Nephron progenitor cell (in vitro differentiated cells): ENCODE measurements at regions not wholly inside any gene's neighbourhood (a gene's known extent, or its start where the extent isn't known, plus 50 kb on each side); places are given as distances from the start of the nearest gene placed in this dataset.

Experiments used
- DNase-seq: peaks from one replicate; pipeline ENCODE4 v3.0.0; 2021
- H3K27ac Mint-ChIP-seq: 2 replicates; pipeline ENCODE4 v1.8.0; 2021; ENCODE audit warnings: mild to moderate bottlenecking, moderate library complexity, mixed read lengths
- H3K27me3 Mint-ChIP-seq: 2 replicates; pipeline ENCODE4 v1.8.0; 2021; ENCODE audit warnings: mild to moderate bottlenecking, low read depth, mixed read lengths; ENCODE audit not compliant: poor library complexity
- H3K36me3 Mint-ChIP-seq: 2 replicates; pipeline ENCODE4 v1.8.0; 2021; ENCODE audit warnings: low read depth, mixed read lengths
- H3K4me1 Mint-ChIP-seq: 2 replicates; pipeline ENCODE4 v1.8.0; 2021; ENCODE audit warnings: mixed read lengths
- H3K4me3 Mint-ChIP-seq: 2 replicates; pipeline ENCODE4 v1.8.0; 2021; ENCODE audit warnings: mild to moderate bottlenecking, moderate library complexity, mixed read lengths
- H3K9me3 Mint-ChIP-seq: 2 replicates; pipeline ENCODE4 v1.8.0; 2021; ENCODE audit warnings: mild to moderate bottlenecking, moderate library complexity, mixed read lengths
- TF ChIP-seq, protein P1 (sequence below): fragments of 200-600 bp; sonication (generic); IDR thresholded peaks from 2 replicates; pipeline ENCODE4 v1.5.0; 2021; ENCODE audit warnings: antibody characterized with exemption

- Mint-ChIP-seq H3K4me1 (peaks cover 8% of the 10 kb centered on the region), H3K4me3 (no peak overlapping the region), H3K27me3 (no peaks in the 10 kb centered on the region), H3K36me3 (no peaks in the 10 kb centered on the region), H3K27ac (no peak overlapping the region), H3K9me3 (peaks cover 54% of the 10 kb centered on the region)
- DNase-seq: no peak
- TF ChIP-seq, protein P1, sequence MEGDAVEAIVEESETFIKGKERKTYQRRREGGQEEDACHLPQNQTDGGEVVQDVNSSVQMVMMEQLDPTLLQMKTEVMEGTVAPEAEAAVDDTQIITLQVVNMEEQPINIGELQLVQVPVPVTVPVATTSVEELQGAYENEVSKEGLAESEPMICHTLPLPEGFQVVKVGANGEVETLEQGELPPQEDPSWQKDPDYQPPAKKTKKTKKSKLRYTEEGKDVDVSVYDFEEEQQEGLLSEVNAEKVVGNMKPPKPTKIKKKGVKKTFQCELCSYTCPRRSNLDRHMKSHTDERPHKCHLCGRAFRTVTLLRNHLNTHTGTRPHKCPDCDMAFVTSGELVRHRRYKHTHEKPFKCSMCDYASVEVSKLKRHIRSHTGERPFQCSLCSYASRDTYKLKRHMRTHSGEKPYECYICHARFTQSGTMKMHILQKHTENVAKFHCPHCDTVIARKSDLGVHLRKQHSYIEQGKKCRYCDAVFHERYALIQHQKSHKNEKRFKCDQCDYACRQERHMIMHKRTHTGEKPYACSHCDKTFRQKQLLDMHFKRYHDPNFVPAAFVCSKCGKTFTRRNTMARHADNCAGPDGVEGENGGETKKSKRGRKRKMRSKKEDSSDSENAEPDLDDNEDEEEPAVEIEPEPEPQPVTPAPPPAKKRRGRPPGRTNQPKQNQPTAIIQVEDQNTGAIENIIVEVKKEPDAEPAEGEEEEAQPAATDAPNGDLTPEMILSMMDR: no peak
These were observed 135.8 kb upstream of the TBL1X start for GRCh38 chrX:9329056-9329455.

DNA sequence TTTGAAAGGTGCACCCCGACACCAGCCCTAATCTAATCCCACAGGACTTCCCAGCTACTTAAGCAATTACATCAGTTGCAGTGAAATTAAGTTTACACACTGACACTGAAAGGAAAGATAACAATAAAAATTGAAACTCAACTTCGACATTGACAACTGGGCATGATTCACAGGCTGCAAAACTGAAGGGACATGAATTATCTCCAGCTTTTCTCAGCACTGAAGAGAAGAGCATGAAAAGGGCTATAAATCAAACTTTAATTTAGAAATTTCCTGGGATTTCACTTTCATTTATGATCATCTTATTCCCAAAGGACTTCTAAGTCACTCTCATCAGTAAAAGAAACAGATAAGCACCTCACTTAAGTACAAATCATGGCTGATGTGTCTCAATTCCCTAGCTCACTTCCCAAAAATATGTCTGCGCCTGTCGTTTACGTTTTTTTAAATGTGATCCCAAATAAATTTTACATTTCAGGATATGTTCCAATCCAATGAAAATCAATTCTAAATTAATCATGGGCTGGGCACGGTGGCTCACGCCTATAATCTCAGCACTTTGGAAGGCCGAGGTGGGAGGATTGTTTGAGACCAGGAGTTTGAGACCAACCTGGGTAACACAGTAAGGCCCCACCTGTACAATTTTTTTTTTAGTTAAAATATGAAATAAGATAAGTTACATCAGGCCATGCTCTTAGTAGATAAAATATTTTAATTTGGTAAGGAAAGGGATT lies 134.4 kb upstream of the TBL1X start:
- H3K27ac Mint-ChIP-seq: no peak overlapping the region
- peaks cover 14% of the 10 kb centered on the region for H3K4me1 Mint-ChIP-seq
- peaks cover 48% of the 10 kb centered on the region for H3K9me3 Mint-ChIP-seq
- no peak overlapping the region for H3K4me3 Mint-ChIP-seq
- no peak for DNase-seq
- H3K27me3 Mint-ChIP-seq: no peaks in the 10 kb centered on the region
- H3K36me3 Mint-ChIP-seq: no peaks in the 10 kb centered on the region
- TF ChIP-seq, protein P1: no peak

DNA sequence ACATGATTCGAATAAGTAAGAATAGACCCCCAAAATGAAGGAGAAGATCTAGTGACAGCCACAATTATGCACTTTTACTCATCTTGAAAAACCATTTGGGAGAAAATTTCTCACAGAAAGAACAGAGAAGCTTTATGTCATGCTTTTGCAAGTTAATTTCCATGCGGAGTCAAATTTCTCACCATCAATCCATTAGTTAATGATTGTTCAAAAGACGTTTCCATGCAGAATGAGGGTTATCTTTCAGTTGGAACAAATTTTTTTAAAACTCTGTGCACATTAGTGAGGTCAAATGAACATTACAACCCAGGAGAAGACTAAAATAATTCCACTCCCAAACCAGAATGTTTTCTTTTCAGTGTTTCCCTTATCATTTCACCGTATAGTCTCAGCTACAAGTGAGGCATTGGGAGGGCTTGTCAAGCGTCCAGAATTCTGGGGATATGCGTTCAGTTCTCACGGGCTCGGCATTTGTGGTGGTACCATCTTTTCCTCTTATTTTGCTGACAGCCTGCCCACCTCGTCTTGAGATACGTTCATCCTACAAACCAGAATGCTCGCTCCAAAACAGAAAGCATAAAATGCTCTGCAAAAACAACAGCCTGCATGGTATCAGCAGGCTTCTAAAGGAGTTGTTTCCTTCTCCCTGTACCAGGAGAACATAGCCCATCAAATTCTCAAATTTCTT lies 130.8 kb upstream of the TBL1X start:
- TF ChIP-seq, protein P1: no peak
- H3K4me3 Mint-ChIP-seq: no peak overlapping the region
- peak overlapping the region; percentile 29 for H3K27ac Mint-ChIP-seq
- H3K9me3 Mint-ChIP-seq: peaks cover 39% of the 10 kb centered on the region
- no peak for DNase-seq
- peaks cover 36% of the 10 kb centered on the region for H3K4me1 Mint-ChIP-seq
- no peaks in the 10 kb centered on the region for H3K36me3 Mint-ChIP-seq
- H3K27me3 Mint-ChIP-seq: no peaks in the 10 kb centered on the region

DNA sequence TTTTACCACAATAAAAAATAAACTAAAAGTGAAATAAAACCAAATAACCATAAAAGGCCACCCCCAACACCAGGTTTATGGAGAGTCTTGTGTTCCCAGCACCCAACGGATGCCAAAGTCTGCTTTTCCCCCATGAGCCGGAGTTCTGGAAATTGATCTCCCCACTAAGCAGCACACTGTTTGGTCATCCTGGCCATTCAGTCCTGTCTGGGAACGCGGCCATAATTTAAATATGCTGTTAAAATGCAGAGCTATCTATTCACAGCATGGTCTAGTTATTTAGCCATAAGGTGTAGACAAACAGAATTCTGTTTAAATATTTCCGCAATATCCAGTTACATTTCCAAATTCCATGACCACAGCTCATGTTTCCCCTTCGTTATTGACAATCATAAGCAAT lies 129.6 kb upstream of the TBL1X start:
- no peak overlapping the region for H3K27ac Mint-ChIP-seq
- H3K36me3 Mint-ChIP-seq: no peaks in the 10 kb centered on the region
- no peak for DNase-seq
- TF ChIP-seq, protein P1: no peak
- no peak overlapping the region for H3K4me3 Mint-ChIP-seq
- peaks cover 41% of the 10 kb centered on the region for H3K9me3 Mint-ChIP-seq
- peaks cover 44% of the 10 kb centered on the region for H3K4me1 Mint-ChIP-seq
- H3K27me3 Mint-ChIP-seq: no peaks in the 10 kb centered on the region

DNA sequence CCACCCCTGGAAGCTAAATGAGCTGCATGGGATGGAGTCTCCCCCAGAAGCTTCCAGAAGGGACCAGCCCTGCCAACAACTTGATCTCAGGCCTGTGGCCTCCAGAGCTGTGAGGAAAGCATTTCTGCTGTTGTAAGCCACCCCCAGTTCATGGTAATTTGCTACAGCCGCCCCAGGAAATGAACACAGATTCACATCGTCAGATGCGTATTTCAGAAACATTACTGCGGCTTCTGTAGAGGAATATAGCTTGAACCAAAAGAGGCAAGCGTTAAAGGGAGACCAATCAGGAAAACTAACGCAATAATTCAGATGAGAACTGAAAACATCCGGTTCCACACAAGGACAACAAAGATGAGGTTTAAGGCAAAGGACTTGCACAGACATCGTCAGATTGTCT lies 128.4 kb upstream of the TBL1X start:
- Mint-ChIP-seq H3K4me1 (peaks cover 56% of the 10 kb centered on the region), H3K27ac (no peak overlapping the region)
- TF ChIP-seq, protein P1: no peak

DNA sequence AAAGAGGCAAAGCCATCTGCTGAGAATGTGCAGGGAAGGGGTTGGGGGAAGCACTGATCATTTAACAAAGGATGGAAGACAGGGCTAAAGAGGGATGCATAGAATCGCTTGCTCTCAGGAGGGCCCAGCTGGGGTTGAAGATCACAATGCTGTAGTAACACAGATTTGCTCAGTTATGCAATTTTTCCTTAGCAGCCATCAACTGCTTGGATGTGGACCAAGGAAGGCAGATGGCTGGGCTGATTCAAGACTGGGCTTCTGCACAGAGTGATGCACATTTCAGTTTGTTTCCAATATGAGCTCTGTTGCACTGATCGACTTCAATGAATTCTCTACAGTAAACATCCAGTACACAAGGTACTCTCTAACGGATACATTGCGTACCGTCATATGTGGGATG lies 127.8 kb upstream of the TBL1X start:
- no peaks in the 10 kb centered on the region for H3K36me3 Mint-ChIP-seq
- TF ChIP-seq, protein P1: no peak
- H3K9me3 Mint-ChIP-seq: peaks cover 38% of the 10 kb centered on the region
- no peak overlapping the region for H3K4me3 Mint-ChIP-seq
- no peak overlapping the region for H3K27ac Mint-ChIP-seq
- peaks cover 61% of the 10 kb centered on the region for H3K4me1 Mint-ChIP-seq
- DNase-seq: no peak
- H3K27me3 Mint-ChIP-seq: no peaks in the 10 kb centered on the region

More for the DNA sequence above, 128.4 kb upstream of the TBL1X start:
- DNase-seq: no peak
- H3K36me3 Mint-ChIP-seq: no peaks in the 10 kb centered on the region
- H3K9me3 Mint-ChIP-seq: peaks cover 39% of the 10 kb centered on the region
- H3K4me3 Mint-ChIP-seq: no peak overlapping the region
- no peaks in the 10 kb centered on the region for H3K27me3 Mint-ChIP-seq
